ENCODE measurements at regions not wholly inside any gene's neighbourhood (a gene's known extent, or its start where the extent isn't known, plus 50 kb on each side); places are given as distances from the start of the nearest gene placed in this dataset.

DNA sequence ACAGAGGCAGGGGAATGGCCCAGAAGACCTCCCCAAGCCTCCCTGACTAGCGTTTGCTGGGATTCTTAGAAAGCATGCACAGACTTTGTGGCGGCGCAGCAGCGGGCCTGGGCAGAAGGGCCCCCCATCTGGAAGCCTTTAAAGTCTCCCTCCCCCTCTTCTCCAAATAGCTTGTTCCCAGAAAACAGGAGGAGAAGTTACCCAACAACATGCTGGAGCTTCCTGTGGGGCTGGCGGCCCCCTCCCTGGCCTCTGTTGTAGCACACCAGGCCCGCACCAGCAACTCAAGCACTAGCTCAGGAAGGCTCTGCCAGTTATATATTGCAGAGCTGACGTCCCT, 334.8 kb downstream of the DYSF start:
- H3K27ac ChIP-seq: peak overlapping the region; percentile 63
- no peak overlapping the region for H3K4me2 ChIP-seq
- WGBS (ENCODE audit: low lambda C conversion rate, missing lambda C conversion rate): 59% methylated on average over 7 of the region's 7 CpGs
- peaks cover 10% of the 10 kb centered on the region for H3K4me1 ChIP-seq (ENCODE audit: insufficient read depth)
- no peaks in the 10 kb centered on the region for H3K9me2 ChIP-seq (replicated peaks; ENCODE audit: insufficient read depth)
- peak; percentile 47 for DNase-seq (ENCODE audit: low spot score)
- H4K20me1 ChIP-seq (ENCODE audit: insufficient read depth, poor library complexity, severe bottlenecking): no peaks in the 10 kb centered on the region
- no peaks in the 10 kb centered on the region for H3K79me2 ChIP-seq
- no peak overlapping the region for H2AFZ ChIP-seq
- TF ChIP-seq, protein P1, sequence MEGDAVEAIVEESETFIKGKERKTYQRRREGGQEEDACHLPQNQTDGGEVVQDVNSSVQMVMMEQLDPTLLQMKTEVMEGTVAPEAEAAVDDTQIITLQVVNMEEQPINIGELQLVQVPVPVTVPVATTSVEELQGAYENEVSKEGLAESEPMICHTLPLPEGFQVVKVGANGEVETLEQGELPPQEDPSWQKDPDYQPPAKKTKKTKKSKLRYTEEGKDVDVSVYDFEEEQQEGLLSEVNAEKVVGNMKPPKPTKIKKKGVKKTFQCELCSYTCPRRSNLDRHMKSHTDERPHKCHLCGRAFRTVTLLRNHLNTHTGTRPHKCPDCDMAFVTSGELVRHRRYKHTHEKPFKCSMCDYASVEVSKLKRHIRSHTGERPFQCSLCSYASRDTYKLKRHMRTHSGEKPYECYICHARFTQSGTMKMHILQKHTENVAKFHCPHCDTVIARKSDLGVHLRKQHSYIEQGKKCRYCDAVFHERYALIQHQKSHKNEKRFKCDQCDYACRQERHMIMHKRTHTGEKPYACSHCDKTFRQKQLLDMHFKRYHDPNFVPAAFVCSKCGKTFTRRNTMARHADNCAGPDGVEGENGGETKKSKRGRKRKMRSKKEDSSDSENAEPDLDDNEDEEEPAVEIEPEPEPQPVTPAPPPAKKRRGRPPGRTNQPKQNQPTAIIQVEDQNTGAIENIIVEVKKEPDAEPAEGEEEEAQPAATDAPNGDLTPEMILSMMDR (IDR thresholded peaks at IDR 0.05; ENCODE audit: poor library complexity): no peak
- TF ChIP-seq EZH2 (IDR thresholded peaks at IDR 0.05; ENCODE audit: borderline replicate concordance) (no peak), EZH2phosphoT487 (IDR thresholded peaks at IDR 0.05; ENCODE audit: low read depth, severe bottlenecking, unreplicated experiment) (no peak)
- H3K27me3 ChIP-seq: no peaks in the 10 kb centered on the region
- no peaks in the 10 kb centered on the region for H3K36me3 ChIP-seq (replicated peaks; ENCODE audit: insufficient read depth, low read depth)
- no peak overlapping the region for H3K4me3 ChIP-seq
- H3K9me3 ChIP-seq (ENCODE audit: low read depth): no peaks in the 10 kb centered on the region

DNA sequence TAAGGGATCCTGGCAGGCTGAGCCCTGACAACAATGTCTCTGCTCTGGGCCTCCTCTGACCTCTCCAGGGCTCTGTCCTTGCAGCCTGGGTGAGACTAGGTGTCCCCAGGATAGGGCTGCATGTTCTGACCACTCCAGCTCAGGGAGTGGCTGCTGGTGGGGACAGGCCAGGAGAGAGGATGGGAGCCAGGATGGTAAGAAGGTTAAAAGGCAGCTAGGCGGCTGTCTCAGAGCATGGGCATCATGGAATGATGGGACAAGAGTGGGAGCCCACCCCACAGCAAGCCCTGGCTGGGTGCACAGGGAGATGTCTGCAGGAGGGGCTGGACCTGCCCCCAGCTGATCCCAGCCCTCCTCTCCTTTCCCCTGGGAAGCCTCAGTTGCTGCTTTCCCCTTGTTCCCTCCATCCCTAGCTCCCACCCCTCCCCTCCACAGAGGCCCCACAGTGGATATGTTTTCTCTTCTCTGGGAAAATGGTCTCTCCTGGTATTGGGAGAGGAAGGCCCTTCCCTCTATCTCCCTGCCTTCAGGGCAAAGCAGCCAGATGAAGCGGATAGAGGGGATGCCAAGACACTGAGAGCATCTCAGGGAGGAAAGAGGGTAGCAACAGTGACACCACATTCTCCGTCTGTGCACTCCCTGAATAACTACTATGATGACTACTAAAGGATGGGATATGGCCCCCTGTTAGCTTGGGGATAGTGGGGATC, 334.3 kb downstream of the DYSF start:
- H2AFZ ChIP-seq: no peak overlapping the region
- peak overlapping the region; percentile 63 for H3K27ac ChIP-seq
- H3K4me1 ChIP-seq (ENCODE audit: insufficient read depth): peaks cover 5% of the 10 kb centered on the region
- DNase-seq (ENCODE audit: low spot score): no peak
- no peak overlapping the region for H3K4me3 ChIP-seq
- H3K9me3 ChIP-seq (ENCODE audit: low read depth): no peaks in the 10 kb centered on the region
- H3K79me2 ChIP-seq: no peaks in the 10 kb centered on the region
- TF ChIP-seq, protein P1 (IDR thresholded peaks at IDR 0.05; ENCODE audit: poor library complexity): no peak
- TF ChIP-seq EZH2phosphoT487 (IDR thresholded peaks at IDR 0.05; ENCODE audit: low read depth, severe bottlenecking, unreplicated experiment) (no peak), EZH2 (IDR thresholded peaks at IDR 0.05; ENCODE audit: borderline replicate concordance) (no peak)
- no peaks in the 10 kb centered on the region for H3K36me3 ChIP-seq (replicated peaks; ENCODE audit: insufficient read depth, low read depth)
- no peaks in the 10 kb centered on the region for H3K9me2 ChIP-seq (replicated peaks; ENCODE audit: insufficient read depth)
- H3K27me3 ChIP-seq: no peaks in the 10 kb centered on the region
- WGBS (ENCODE audit: low lambda C conversion rate, missing lambda C conversion rate): 78% methylated on average over 3 of the region's 3 CpGs
- H4K20me1 ChIP-seq (ENCODE audit: insufficient read depth, poor library complexity, severe bottlenecking): no peaks in the 10 kb centered on the region
- H3K4me2 ChIP-seq: no peak overlapping the region

DNA sequence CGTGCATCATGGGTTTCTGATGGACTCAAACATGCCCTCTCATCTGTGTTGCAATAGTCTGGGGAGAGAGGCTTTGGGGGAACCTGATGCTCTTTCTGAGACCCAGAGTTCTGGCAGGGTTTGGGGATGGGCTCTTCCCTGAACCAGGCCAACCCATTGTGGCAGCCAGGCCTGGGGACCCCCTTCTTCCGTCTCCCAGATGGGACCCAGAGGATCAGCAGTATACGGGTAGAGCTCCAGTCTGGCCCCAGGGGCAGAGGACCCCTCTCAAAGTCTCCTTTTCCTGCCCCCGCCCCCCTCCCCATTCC, 333.7 kb downstream of the DYSF start:
- Histone ChIP-seq H3K9me2 (replicated peaks; ENCODE audit: insufficient read depth) (no peaks in the 10 kb centered on the region), H3K79me2 (no peaks in the 10 kb centered on the region), H2AFZ (no peak overlapping the region), H3K4me1 (ENCODE audit: insufficient read depth) (peaks cover 4% of the 10 kb centered on the region), H4K20me1 (ENCODE audit: insufficient read depth, poor library complexity, severe bottlenecking) (no peaks in the 10 kb centered on the region), H3K4me2 (no peak overlapping the region), H3K36me3 (replicated peaks; ENCODE audit: insufficient read depth, low read depth) (no peaks in the 10 kb centered on the region), H3K9me3 (ENCODE audit: low read depth) (no peaks in the 10 kb centered on the region), H3K4me3 (no peak overlapping the region), H3K27me3 (no peaks in the 10 kb centered on the region), H3K27ac (no peak overlapping the region)
- no peak for DNase-seq (ENCODE audit: low spot score)
- TF ChIP-seq EZH2phosphoT487 (IDR thresholded peaks at IDR 0.05; ENCODE audit: low read depth, severe bottlenecking, unreplicated experiment) (no peak), EZH2 (IDR thresholded peaks at IDR 0.05; ENCODE audit: borderline replicate concordance) (no peak)
- TF ChIP-seq, protein P1 (IDR thresholded peaks at IDR 0.05; ENCODE audit: poor library complexity): no peak
- 83% methylated on average over 3 of the region's 4 CpGs for WGBS (ENCODE audit: low lambda C conversion rate, missing lambda C conversion rate)

Data from hepatocyte (in vitro differentiated cells).